ENCODE measurements at regions not wholly inside any gene's neighbourhood (a gene's known extent, or its start where the extent isn't known, plus 50 kb on each side); places are given as distances from the start of the nearest gene placed in this dataset.
"Not testable (repeated sequence)": the region's sequence is repeated elsewhere in the genome, so short reads cannot be mapped to it uniquely, and the experiment has no call there.

DNA sequence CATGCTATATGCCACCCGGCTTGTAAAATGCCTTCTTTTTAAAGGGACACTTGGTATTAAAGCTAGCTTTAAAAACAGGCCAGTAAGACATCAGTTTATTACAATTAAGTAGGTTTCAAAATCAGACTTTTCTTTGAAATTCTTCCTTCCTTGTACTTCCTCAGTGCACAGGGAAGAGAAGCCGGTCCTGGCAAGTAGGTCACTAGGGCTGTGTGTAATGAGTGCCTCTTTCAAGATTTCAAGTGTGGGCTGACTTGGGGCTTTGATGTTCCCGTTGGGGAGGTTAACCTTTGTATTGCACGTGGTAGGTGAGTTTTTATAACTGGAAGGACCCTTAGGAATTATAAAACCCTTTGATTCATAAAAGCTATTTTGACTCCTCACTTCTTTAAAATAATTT lies 566.4 kb upstream of the ID2 start:
- no peak for DNase-seq

DNA sequence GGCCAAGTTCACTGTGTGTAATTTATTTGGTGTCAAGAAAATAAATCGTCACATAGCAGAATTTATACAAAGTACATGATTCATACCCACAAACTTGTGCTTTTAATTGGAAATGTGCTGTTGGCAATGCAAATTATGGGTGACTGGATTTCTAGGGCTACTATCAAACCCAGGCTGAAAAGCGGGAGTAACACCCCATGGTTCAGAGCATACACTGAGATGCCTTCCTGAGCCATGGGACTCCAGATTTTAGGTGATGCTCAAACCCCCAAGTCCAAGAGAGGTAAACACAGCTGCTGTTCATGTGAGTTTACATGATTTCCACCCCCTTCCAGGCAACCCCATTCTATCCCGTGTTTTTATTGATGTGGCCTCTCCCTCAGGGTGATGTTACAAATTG lies 565.9 kb upstream of the ID2 start:
- DNase-seq, result no peak

DNA sequence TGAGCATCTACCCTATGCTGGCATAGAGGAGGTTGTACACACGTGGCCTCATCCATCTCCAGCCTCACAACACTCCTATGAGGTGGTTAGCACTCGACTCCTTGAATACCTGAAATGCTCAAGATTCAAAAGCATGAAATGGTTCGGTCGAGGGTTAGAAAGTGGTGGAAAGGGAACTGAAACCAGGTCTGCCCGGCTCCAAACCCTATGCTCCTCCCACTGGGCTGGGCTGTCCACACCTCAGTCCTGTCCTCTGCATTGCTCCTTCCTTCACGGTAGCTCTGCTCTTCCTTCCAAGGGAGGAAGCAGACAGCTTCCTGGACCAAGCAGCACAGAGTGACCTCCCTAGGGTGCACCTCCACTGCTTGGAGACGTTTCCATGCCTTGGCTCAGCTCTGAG lies 565.2 kb upstream of the ID2 start:
- DNase-seq, result no peak

DNA sequence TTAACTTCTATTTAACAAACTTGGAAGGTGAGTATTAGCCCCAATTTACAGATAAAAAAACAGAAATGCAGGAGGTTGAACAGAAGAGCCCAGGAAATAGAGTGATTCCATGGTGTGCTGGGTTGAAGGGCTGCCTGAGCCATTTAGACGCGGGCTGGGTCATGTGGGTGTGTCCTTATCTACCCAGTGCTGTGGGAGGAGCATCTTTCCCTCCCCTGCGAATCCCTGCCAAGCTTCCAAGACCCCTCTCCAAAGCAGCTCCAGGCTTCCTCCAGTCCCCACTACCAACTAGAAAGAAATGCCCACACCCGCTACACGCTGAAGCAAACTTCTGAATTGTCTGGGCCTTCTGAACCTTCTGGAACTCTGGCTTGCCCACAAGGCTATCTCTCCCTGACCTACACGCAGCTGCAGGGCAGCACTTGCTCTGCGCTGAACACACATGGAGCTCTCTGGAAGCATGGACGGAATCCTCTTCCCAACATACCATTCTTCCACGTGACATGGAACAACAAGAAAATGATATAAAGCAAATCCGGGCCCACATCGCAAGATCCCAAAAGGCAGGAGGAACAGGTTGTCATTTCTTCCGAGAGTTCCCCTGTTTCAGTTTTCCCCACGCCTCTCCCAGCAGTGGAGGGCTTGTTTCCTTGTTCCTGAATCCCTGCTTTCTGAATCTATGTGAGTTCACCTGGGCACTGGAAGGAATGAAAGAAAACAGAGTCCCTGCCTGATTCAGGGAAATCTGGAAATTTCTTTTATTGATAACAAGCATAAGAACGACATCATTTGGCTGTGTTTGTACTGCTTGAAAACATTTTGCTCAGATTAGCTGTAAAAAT lies 562.7 kb upstream of the ID2 start:
- DNase-seq, result no peak

DNA sequence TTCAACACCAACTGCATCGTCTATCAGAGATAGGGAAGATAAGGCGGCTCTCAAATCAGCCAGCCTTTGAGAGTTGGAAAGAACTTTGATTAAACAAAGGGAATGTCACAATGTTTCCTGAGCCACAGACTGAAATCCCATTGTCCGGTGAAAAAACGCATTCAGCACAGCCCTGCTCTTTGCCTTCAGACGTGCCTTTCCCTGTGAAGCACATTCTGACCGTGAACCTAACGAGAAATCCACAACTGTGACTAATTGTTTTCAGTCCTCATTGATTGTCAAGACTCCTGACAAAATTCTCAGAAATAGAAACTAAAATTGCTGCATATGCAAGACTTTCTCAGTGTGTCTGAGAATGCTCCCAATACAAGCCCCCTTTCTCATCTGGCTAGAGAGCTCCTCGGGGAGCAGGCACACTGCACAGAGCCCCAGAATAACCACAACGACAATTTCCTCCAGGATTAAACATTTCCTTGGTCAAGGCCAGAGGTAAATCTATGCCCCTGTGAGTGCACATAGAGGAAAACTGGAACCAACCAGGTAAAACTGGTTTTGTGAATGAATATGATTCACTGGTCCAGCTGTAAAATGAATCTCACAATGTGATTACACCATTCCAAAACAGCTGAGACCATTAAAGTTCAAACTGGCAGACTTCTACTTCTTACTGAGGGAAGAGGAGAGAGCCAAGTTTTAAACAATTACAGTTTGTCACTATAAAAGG lies 561.9 kb upstream of the ID2 start:
- DNase-seq, result peak; percentile 32

DNA sequence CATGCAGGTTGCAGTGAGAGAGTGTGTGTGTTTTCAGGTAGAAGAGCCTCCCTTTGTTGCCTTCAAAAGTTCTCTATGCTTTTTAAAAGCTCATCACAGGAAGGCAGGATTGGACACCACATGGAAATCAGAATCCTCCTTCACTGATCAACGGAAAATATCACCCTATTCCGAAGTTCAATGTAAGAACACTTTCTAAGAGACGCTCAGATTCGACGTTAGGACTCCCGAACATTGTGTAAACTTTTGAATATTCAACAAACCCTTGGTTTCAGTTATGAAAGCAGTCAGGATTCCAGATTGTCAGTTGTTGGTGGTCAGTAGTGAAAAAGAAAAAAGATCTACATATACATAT lies 561.4 kb upstream of the ID2 start:
- no peak for DNase-seq

DNA sequence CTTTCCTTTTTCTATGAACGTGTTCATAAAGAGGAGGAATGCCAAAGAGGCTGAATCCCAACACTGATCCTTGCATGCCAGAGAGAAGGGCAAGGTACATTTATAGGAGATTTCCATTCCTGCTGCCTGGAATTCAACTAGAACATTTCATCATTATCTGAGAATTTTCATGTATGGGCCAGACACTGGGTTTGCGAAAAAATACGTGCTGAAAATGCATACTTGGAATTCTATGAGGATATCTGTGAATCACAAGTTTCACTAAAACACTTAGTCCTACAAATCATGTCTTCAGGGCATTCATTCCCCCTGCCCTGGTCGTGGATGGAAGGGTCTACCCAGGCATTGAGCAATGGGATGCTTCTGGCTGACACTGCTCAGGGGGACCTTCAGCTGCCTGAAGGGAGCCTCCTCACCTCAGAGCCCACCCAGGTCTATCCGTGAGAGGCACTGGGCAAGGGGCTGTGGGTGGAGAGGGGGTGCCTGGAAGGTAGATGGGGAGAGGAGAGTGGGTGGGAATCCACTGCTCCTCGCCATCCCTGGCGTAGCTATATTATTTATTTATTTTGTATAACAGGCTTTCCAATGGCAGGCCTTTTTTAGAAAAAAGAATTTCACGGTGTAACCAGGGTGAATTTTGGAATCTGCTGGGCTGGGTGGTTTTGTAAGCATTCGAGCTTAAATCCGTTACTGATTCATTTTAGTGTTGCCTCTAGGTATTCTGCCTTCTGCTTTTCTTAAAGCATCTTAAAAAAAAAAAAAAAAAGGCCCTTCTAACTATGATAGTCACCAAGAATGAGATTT lies 560.6 kb upstream of the ID2 start:
- DNase-seq, result no peak

DNA sequence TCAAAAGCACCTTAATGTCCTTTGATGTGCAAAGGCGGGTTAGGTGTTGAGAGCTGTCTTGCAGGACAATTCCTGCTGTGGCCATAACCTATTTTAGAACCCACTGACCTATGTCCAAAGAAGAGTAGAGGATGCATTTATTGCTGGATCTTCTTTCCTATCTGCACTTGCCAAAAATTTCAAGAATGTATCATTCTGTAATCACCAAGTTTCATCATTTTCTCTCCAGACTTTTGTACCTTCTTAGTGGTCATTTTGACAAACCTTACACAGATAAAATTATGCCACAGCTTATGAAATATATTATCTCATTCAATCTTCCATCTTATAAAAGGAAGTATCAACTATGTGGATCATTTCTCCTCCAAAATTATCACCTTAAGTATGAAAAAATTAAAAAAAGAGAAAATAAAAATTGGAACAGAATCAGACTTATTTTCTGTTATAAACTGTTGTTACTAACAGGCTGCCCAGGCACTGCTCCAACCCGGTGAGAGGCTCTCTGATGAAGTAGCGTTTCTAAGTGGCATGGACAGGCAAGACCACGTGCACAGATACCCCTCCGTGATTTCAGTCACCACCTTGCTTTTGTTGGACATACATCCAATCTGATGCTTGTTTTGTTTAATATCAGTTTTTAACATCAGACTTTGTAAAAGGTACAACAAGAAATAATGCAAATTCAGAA lies 559.9 kb upstream of the ID2 start:
- no peak for DNase-seq

DNA sequence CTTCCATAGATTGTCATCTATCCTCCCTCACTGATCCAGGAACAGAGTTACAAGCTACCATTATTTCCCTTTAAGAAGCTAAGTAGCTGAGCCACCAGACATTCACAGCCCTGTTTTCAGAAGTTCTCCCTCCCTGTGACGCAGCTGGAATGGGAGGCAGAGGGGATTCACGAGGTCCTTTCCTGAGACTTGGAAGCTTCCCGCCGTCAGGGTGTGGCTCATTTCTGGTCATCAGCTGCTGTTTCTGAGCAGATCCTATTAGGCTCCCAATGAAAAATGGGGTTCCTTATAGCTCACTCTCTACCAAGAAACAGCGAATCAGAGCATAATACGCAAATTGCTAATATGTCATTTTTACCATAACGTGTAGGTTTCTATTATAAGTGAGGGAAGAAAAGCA lies 559.3 kb upstream of the ID2 start:
- no peak for DNase-seq

DNA sequence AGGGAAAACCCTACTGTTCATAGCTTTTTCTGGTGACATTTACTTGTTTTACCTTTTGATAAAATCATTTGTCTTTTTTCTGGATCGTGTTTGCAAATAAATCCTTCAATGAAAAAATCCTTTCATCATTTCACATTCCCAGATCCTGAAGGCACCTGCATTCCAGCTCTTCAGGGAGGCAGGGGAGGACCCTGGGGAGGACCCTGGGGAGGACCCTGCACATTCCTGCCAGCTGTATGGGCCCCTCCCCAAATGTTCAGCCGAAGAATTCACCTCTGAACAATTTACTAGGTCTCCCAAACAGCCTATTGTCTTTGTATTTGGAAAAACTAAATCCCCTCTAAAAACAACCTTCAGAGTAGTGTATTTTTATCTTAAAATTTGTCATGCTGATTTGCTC lies 558.4 kb upstream of the ID2 start:
- DNase-seq, result no peak

DNA sequence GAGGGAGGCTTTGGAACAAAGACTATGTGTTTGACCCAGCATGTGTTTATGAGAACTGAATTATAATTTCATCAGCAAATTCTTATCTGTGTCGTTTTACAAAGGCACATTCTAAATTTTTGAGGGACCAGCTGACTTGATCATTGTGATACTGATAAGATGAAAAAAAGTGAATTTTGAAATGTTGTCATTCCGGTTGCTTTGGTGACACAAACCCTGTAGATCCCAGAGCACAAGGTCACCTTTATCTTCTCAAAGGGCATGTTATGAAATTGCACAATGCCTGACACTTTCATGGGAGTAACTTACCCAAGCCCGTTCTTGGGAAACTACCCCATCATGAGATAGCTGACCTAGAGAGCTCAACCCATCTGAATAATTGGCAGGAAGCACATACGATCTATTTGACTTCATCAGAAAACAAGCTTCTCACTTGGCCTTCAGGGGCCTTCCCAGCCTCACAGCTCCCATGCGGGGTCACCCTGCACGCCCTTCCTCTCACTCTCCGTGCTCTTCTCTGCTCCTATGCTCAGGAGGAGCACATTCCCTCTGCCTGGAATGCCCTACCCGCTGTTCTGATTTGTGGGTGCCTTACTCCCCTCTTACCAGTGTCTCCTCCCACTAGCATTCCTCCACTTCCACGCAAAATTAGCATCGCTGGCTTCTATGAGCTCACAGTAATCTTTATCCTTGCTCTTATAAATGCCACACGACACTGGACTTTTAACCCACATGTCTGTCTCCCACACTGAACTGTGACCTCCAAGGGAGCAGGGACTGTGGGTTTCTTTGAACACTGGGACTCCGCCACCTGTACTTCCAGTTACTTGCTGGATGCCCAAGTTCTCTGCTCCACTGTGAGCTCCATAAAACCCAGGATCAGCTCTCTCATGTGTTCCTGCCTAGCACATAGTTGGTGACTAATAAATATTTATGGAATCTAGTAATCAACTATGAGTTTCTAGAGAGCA lies 555.8 kb upstream of the ID2 start:
- no peak for DNase-seq

DNA sequence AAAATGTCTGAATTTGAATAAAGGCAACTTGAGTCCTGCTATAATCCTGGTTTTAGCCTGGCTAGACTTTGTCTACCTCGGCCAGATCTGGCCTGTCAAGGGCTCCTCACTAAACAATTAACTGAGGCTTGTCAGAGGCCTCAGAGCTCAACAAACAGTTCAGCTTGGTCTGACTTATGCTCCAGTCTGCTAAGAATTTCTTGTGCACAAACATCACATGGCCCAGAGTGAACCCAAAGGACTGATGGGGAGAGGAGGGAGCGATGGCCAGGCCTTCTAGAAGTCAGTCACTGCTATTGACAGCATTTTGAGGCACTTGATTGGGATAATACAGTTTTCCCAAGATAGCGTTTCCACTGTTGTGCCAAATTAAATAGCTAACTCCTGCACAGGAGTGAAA lies 555.1 kb upstream of the ID2 start:
- DNase-seq, result no peak

DNA sequence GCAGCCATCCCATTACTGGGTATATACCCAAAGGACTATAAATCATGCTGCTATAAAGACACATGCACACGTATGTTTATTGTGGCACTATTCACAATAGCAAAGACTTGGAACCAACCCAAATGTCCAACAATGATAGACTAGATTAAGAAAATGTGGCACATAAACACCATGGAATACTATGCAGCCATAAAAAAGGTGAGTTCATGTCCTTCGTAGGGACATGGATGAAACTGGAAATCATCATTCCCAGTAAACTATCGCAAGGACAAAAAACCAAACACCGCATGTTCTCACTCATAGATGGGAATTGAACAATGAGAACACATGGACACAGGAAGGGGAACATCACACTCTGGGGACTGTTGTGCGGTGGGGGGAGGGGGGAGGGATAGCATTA lies 550.4 kb upstream of the ID2 start:
- DNase-seq, result not testable (repeated sequence)

DNA sequence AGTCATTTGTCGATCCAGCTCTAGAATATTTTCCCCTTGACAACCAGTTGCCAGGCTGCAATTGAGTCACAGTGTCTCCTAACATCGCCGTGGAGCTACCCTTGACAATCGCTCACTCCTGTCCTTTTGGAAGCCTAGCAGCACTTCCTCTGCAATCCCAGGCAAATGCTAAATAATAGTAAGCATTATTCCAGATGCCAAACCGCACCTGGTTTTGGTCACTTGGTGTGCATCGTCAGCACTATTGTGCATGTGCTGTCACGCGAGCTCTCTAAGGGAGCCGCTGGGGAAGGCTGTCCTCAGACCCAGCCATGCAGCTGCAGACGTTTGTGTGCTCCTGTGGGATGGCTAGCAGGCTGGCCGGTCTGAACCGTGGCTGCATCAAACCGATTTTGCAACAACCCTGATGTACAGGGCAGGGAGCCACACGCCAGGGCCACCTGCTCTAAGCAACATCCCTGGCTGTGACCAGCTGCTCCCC lies 549.5 kb upstream of the ID2 start:
- DNase-seq, result peak; percentile 51

DNA sequence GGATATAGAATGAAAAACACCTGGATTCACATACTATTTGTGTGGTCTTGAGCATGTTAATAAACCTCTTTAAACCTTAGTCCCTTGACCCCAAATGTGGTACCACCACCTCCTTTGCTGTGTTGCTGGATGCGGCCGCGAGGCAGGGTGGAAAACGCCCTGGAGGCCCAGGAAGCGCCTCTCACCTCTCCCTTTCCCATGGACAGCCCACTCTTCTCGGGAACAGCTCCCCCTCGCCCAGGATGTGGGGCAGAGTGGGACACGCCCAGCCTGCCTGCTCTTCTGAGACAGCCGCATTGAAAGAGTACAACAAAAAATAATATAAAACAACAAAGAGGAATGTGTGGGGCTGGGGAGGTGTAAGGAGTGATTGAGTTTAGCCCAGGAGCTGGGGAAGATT lies 549.0 kb upstream of the ID2 start:
- no peak for DNase-seq

DNA sequence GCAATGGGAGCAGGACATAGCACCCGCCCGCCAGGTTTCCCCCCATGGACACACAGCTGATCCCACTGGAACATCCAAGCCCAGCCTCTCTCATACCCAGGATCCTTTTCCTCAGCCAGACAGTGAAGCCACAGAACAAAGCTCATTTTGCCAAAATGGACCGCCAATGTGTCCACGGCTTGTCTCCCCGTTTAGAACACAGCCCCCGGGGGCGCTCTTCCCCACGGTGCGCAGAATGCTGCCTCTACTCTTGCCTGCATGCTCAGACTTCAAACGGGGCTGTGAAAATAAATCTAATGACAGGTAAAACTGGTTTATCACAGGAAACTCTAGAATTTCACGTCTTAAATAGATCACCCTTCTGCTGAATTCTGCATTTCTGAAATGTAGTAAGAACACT lies 548.5 kb upstream of the ID2 start:
- no peak for DNase-seq

DNA sequence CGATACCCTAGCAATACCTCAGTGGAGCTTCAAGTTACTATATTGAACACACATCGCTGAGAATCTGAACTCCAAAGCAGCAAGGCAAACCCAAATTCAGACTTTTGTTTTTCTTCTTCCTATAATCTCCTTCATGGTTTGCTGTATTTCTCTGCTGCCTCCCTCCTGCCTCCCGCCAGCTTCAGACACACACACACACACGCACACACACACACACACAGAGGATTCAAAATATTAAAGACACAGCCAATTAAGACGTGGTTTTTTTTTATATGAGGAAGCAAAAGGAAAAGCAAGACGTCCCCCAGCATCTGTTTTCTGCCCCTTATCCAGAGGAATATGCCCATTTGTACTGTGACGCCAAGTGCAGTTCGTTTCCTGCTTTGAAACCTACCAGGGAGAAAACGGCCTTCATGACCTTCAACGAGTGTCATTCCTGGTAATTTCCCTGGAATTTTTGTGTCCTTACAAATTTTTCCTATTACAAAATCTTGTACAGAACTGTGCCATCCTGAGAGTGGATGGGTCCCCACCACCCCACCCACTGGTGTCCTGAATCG lies 547.9 kb upstream of the ID2 start:
- no peak for DNase-seq

DNA sequence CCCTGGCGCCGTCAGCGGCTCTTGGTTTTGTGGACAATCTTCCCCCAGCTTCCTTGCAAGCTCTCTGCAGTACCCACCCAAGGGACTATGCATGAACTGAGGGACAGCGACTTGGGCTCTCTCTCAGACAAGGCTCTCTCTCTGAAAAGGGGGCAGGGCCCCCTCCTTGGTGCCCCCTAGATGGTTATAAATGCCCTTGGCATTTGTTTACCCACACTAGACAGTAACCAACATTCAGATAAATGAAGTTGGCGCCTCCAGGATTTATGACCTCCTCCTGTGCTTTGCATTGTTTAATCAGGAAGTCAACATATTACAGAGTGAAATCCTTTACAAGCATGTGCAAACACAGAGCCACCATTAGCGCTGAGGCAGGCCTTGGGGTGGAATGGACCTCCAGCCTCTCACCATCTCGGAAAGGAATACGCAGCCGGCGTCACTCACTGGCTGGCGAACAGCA lies 547.4 kb upstream of the ID2 start:
- no peak for DNase-seq

DNA sequence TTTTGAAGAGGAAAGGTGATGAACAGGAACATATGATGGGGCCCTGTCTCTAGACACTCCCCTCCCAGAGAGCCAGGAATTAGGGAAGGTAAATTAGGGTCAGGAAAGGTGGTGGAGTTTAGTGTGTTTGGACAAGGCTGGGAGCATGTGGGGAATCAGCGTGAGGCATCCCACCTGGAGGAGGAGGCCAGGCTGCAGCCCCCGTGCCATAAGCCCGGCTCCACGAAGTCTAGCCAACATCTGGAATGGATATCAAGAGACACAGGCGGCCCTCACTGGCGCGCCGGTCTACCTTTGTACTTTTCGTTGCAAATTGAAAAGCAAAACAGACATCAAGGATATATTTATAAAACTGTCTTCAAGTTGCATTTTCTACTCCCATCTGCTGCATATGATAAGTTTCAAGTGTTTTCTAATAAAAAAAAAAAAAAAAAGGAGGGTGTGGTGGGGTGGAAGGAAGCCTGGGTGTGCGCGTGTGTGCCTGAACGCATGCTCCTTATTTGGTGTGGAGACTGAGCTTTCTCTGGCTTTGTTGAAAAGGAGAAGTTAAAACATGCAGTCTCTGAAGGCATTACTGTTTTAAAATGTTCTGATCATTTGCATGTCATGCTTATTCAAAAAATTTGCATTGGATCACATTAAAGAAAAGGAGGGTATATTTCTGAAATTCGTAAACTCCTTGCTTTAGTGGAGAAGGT lies 546.7 kb upstream of the ID2 start:
- DNase-seq, result no peak

DNA sequence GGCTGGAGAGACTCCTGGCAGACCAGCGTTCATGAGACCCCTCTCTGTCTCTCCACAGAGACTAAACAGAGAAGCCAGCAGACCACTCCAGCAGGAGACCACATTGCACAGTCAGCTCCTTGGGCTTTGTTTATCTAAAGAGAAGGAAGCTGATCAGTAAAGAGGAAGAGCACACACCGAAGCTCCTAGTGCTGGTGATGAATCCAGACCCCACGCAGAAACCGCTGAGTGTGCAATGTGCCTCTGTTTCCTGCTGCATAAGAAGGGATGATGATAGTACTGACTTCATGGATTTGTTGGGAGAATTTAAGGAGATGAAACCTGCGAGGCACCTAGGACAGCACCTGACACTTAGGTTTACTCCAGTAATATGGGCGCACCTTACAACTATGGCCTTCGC lies 544.1 kb upstream of the ID2 start:
- no peak for DNase-seq

DNA sequence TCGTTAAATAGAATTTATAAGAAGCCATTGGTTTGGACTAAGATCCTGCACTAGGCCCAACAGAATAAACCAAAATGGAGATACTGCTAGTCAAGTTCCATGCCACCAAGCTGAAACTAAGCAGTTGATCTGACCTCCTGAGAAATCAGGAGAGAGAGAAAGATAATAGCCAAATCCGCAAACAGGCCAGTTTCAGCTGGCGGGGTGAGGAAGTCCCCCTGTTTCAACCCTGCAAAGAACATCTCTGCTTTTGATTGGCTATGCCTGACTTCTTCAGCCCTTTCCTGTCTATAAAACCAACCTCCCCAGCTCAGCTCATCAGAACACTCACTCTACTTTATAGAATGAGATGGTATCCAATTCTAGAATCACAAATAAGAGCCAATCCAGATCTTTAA lies 543.3 kb upstream of the ID2 start:
- DNase-seq, result no peak
